ENCODE measurements at regions not wholly inside any gene's neighbourhood (a gene's known extent, or its start where the extent isn't known, plus 50 kb on each side); places are given as distances from the start of the nearest gene placed in this dataset.

DNA sequence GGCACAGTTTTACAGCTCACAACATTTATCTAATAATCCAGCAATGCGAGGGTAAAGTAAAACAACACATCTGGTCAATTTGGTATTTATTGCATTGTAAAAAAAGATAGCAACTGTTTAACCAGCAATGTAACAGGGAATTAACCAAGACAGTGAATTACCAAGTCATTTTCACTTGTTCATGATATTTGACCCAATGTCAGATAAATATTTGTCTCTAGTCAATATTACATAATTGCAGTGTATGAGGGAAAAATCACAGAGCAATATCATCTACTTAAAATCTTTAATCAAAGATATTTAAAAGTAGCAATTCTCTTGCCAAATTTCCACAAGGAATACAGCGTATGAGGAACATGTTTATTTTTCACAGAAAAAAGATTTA is 1265.1 kb upstream of the CHAC2 start:
- Mint-ChIP-seq H3K4me3 (ENCODE audit: unreplicated experiment) (no peak overlapping the region), H3K36me3 (ENCODE audit: unreplicated experiment) (no peaks in the 10 kb centered on the region), H3K27me3 (ENCODE audit: unreplicated experiment) (no peaks in the 10 kb centered on the region), H3K27ac (ENCODE audit: unreplicated experiment) (no peak overlapping the region), H3K9me3 (ENCODE audit: unreplicated experiment) (peaks cover 9% of the 10 kb centered on the region), H3K4me1 (ENCODE audit: unreplicated experiment) (peaks cover 9% of the 10 kb centered on the region)
- TF ChIP-seq, protein P1, sequence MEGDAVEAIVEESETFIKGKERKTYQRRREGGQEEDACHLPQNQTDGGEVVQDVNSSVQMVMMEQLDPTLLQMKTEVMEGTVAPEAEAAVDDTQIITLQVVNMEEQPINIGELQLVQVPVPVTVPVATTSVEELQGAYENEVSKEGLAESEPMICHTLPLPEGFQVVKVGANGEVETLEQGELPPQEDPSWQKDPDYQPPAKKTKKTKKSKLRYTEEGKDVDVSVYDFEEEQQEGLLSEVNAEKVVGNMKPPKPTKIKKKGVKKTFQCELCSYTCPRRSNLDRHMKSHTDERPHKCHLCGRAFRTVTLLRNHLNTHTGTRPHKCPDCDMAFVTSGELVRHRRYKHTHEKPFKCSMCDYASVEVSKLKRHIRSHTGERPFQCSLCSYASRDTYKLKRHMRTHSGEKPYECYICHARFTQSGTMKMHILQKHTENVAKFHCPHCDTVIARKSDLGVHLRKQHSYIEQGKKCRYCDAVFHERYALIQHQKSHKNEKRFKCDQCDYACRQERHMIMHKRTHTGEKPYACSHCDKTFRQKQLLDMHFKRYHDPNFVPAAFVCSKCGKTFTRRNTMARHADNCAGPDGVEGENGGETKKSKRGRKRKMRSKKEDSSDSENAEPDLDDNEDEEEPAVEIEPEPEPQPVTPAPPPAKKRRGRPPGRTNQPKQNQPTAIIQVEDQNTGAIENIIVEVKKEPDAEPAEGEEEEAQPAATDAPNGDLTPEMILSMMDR (IDR thresholded peaks at IDR 0.05) = no peak
- DNase-seq (ENCODE audit: extremely low spot score, unreplicated experiment) = no peak

DNA sequence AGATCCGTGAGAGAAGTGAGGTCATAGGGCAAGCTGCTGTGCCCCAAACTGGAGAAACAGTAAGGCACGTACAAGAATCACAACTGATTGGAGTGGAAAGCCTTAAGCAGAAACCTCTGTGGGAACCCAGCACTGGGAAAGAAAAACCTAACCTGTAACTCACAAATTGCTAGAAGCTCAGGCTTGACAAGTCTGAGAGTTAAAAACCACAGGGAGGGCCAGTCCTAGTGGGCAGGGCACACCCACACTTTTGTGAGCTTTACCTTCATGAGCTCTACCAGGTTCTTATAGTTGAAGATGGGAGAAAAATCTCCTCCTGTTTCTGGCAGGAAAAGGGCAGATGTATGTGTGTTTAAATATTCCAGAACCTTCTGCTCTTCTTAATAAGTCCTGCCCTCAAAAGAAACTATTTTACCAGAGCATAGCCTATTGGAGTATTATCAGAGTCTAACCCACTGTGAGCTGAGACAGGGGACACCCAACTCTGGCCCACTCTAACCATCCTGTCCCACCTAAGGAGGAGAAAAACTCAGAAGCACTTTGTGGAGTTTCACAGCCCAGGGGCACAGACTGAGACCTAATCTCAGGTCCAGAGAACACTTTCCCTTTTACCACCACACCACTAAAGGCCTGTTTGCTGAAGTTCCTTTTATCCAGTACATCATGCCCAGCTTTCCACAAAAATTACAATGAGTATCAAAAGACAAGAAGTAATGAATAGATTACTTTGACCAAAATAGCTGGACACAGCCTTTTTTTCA is 1265.7 kb upstream of the CHAC2 start:
- no peak for DNase-seq (ENCODE audit: extremely low spot score, unreplicated experiment)
- no peak overlapping the region for H3K4me3 Mint-ChIP-seq (ENCODE audit: unreplicated experiment)
- TF ChIP-seq, protein P1 (IDR thresholded peaks at IDR 0.05) = no peak
- H3K27me3 Mint-ChIP-seq (ENCODE audit: unreplicated experiment) = no peaks in the 10 kb centered on the region
- peaks cover 9% of the 10 kb centered on the region for H3K4me1 Mint-ChIP-seq (ENCODE audit: unreplicated experiment)
- peaks cover 9% of the 10 kb centered on the region for H3K9me3 Mint-ChIP-seq (ENCODE audit: unreplicated experiment)
- H3K36me3 Mint-ChIP-seq (ENCODE audit: unreplicated experiment) = no peaks in the 10 kb centered on the region
- no peak overlapping the region for H3K27ac Mint-ChIP-seq (ENCODE audit: unreplicated experiment)

DNA sequence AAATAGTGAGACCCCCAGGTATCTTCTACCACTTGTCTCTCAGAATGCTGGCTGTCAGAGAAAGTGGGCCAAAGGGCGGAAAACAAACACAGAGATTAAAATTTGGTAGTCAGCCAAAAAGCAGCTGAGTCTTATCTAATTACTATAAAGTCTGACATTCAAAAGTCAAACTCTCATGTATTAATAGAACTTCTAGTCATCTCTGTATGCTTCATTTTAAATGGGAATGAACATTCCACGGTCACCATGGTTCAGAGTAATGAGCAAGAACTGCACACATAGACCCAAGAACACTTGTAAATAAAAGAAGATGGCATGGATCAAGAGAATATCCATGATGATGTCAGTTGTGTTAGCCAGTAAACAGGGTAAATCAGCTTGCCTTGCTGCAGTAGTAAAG is 1267.0 kb upstream of the CHAC2 start:
- H3K27ac Mint-ChIP-seq (ENCODE audit: unreplicated experiment) = no peak overlapping the region
- peaks cover 9% of the 10 kb centered on the region for H3K9me3 Mint-ChIP-seq (ENCODE audit: unreplicated experiment)
- no peak overlapping the region for H3K4me3 Mint-ChIP-seq (ENCODE audit: unreplicated experiment)
- TF ChIP-seq, protein P1 (IDR thresholded peaks at IDR 0.05) = no peak
- H3K27me3 Mint-ChIP-seq (ENCODE audit: unreplicated experiment) = no peaks in the 10 kb centered on the region
- no peaks in the 10 kb centered on the region for H3K36me3 Mint-ChIP-seq (ENCODE audit: unreplicated experiment)
- H3K4me1 Mint-ChIP-seq (ENCODE audit: unreplicated experiment) = peaks cover 9% of the 10 kb centered on the region
- no peak for DNase-seq (ENCODE audit: extremely low spot score, unreplicated experiment)

DNA sequence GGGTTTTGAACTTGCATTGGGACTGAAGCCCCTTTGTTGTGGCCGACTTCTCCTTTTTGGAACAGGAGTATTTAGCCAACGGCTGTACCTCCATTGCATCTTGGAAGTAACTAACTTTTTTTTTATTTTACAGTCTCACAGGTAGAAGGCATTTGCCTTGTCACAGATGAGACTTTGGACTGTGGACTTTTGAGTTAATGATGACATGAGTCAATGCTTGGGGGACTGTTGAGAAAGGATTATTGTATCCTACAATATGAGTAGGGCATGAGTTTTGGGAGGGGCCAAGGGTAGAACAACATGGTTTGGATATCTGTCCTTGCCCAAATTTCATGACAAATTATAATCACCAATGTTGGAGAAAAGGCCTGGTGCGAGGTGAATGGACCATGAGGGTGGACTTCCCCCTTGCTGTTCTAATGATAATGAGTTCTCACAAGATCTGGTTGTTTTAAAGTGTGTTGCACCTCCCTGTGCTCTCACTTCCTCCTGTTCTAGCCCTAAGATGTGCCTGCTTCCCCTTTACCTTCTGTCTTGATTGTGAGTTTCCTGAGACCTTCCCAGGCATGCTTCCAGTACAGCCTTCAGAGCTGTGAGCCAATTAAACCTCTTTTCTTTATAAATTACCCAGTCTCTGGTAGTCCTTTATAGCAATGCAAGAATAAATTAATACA is 1269.4 kb upstream of the CHAC2 start:
- Mint-ChIP-seq H3K27ac (ENCODE audit: unreplicated experiment) (no peak overlapping the region), H3K9me3 (ENCODE audit: unreplicated experiment) (no peaks in the 10 kb centered on the region), H3K4me1 (ENCODE audit: unreplicated experiment) (no peaks in the 10 kb centered on the region), H3K27me3 (ENCODE audit: unreplicated experiment) (no peaks in the 10 kb centered on the region), H3K4me3 (ENCODE audit: unreplicated experiment) (no peak overlapping the region), H3K36me3 (ENCODE audit: unreplicated experiment) (no peaks in the 10 kb centered on the region)
- TF ChIP-seq, protein P1 (IDR thresholded peaks at IDR 0.05) = no peak
- DNase-seq (ENCODE audit: extremely low spot score, unreplicated experiment) = no peak

DNA sequence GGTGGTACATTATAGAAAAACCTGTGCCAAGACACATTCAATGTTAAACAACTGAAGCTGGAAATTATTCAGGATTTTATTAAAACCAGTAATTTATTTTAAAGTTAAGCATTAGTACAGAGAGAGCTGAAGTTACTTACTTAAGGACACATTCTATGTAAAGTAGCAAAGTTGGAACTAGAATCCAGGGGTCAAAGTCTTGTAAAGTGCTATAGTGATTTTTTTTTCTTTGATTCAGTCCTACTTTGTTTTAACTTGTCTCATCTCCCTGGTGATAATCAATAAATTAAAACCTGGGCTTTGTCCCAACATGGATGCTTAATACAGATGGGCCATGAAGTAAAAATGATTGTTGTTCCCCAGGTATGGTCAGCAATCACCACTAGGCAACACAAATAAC is 1271.8 kb upstream of the CHAC2 start:
- H3K36me3 Mint-ChIP-seq (ENCODE audit: unreplicated experiment) = no peaks in the 10 kb centered on the region
- no peaks in the 10 kb centered on the region for H3K4me1 Mint-ChIP-seq (ENCODE audit: unreplicated experiment)
- no peak overlapping the region for H3K27ac Mint-ChIP-seq (ENCODE audit: unreplicated experiment)
- H3K27me3 Mint-ChIP-seq (ENCODE audit: unreplicated experiment) = no peaks in the 10 kb centered on the region
- peaks cover 7% of the 10 kb centered on the region for H3K9me3 Mint-ChIP-seq (ENCODE audit: unreplicated experiment)
- TF ChIP-seq, protein P1 (IDR thresholded peaks at IDR 0.05) = no peak
- no peak overlapping the region for H3K4me3 Mint-ChIP-seq (ENCODE audit: unreplicated experiment)
- DNase-seq (ENCODE audit: extremely low spot score, unreplicated experiment) = no peak
